B cell (primary cell): ENCODE measurements at regions not wholly inside any gene's neighbourhood (a gene's known extent, or its start where the extent isn't known, plus 50 kb on each side); places are given as distances from the start of the nearest gene placed in this dataset.

Experiments
- CTCF ChIP-seq: fragments of 200-600 bp; IDR thresholded peaks from one replicate; pipeline ENCODE4 v1.8.0; 2022; ENCODE audit warnings: antibody characterized with exemption, mild to moderate bottlenecking
- EZH2 ChIP-seq: IDR thresholded peaks from 2 replicates; pipeline ENCODE4 v1.6.1; 2012; ENCODE audit warnings: borderline replicate concordance, low read depth, mild to moderate bottlenecking, moderate library complexity, low read length; ENCODE audit not compliant: insufficient read depth, poor library complexity, severe bottlenecking

GRCh38 chr6:104585646-104586045, 274.1 kb downstream of the HACE1 start:
- TF ChIP-seq CTCF = no peak
- TF ChIP-seq EZH2 = no peak
